ACC112 (cell line): ENCODE measurements at regions not wholly inside any gene's neighbourhood (a gene's known extent, or its start where the extent isn't known, plus 50 kb on each side); places are given as distances from the start of the nearest gene placed in this dataset.
A peak's percentile ranks its signal among the peaks of the same experiment; 100 is the strongest.

ENCODE experiments used
- H2AFZ ChIP-seq: fragments of 200-600 bp; sonication (generic); one replicate; pipeline ENCODE4 v1.6.0; 2017; ENCODE audit warnings: antibody characterized with exemption, low read length; ENCODE audit not compliant: unreplicated experiment
- H3K27ac ChIP-seq: fragments of 200-600 bp; sonication (generic); 2 replicates; pipeline ENCODE4 v1.5.1; 2014; ENCODE audit warnings: low read depth, mild to moderate bottlenecking, antibody characterized with exemption, low read length, moderate library complexity
- H3K27me3 ChIP-seq: fragments of 200-600 bp; sonication (generic); 2 replicates; pipeline ENCODE4 v1.6.1; 2014; ENCODE audit warnings: mild to moderate bottlenecking, antibody characterized with exemption, low read length, moderate library complexity, mixed read lengths; ENCODE audit not compliant: insufficient read depth
- H3K36me3 ChIP-seq: fragments of 200-600 bp; sonication (generic); 2 replicates; pipeline ENCODE4 v1.6.1; 2016; ENCODE audit warnings: mild to moderate bottlenecking, antibody characterized with exemption, low read length, moderate library complexity, mixed read lengths; ENCODE audit not compliant: insufficient read depth
- H3K4me1 ChIP-seq: fragments of 200-600 bp; sonication (generic); one replicate; pipeline ENCODE4 v1.6.1; 2016; ENCODE audit warnings: low read length, mixed read lengths; ENCODE audit not compliant: insufficient read depth, unreplicated experiment, control insufficient read depth
- H3K4me3 ChIP-seq: fragments of 200-600 bp; sonication (generic); 2 replicates; pipeline ENCODE4 v1.5.1; 2014; ENCODE audit warnings: mild to moderate bottlenecking, low read depth, low read length
- H3K79me2 ChIP-seq: fragments of 200-600 bp; sonication (generic); one replicate; pipeline ENCODE4 v1.6.0; 2016; ENCODE audit warnings: low read length; ENCODE audit not compliant: control insufficient read depth, unreplicated experiment, insufficient read depth

GRCh38 chr1:173411835-173412742 lies 65.0 kb upstream of the PRDX6 start:
- Histone ChIP-seq H3K27ac (no peak overlapping the region), H3K36me3 (no peaks in the 10 kb centered on the region), H3K4me1 (peaks cover 12% of the 10 kb centered on the region)

GRCh38 chr1:173413271-173413707 lies 63.8 kb upstream of the PRDX6 start:
- no peaks in the 10 kb centered on the region for H3K27me3 ChIP-seq
- H3K4me3 ChIP-seq: no peak overlapping the region
- no peak overlapping the region for H3K27ac ChIP-seq
- no peak overlapping the region for H2AFZ ChIP-seq
- peaks cover 12% of the 10 kb centered on the region for H3K4me1 ChIP-seq
- H3K79me2 ChIP-seq: no peaks in the 10 kb centered on the region
- no peaks in the 10 kb centered on the region for H3K36me3 ChIP-seq

More at GRCh38 chr1:173411835-173412742, 65.0 kb upstream of the PRDX6 start:
- H3K27me3 ChIP-seq: no peaks in the 10 kb centered on the region
- H3K4me3 ChIP-seq: no peak overlapping the region
- no peak overlapping the region for H2AFZ ChIP-seq
- H3K79me2 ChIP-seq: no peaks in the 10 kb centered on the region

DNA sequence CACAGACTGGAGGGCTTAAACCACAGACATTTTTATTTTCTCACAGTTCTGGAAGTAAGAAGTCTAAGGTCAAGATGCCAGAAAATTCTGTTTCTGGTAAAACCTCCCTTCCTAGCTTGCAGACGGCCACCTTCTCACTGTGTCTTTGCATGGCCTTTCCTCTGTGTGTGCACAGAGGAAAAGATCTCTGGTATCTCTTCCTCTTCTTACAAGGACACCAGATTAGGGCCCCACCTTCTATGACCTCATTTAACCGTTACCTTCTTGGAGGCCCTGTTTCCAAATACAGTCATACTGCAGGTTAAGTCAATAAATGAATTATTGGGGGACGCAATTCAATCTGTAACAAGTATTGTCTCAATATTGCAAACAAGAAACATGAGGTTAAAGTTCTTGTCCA lies 63.0 kb upstream of the PRDX6 start:
- Histone ChIP-seq H3K36me3 (no peaks in the 10 kb centered on the region), H3K27ac (no peak overlapping the region), H3K27me3 (no peaks in the 10 kb centered on the region), H3K79me2 (no peaks in the 10 kb centered on the region), H3K4me3 (no peak overlapping the region), H2AFZ (no peak overlapping the region), H3K4me1 (peaks cover 12% of the 10 kb centered on the region)

DNA sequence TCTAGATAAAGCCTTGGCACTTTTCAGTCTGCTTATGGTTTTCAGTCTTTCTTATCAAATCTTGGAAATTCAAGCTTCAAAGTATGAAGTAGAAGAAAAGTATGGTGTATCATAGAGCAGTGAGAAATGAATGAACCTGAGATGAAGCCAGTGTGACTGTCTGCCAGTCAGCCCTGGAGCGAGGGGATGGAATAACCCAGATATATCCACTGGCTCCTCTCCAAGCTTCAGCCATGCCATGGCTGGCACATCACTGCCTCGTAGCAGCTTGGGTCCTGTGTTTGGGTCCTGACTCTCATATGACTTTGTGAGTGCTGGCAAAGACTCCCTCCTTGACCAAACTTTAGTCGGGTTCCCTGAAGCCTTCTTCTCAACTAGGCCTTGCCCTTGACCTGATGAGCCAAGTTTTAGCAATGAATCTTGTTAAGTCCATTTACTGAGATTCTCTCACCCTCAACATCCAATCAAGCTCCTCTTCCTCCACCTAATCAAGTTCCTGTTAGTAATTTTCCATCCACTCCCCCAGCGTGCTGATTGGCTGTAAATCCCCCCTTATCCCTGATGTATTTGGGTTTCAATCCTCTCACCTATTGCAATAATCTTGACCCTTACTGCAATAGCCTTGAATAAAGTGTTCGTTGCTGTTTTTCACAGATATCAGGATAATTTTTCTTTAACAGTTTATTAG lies 62.5 kb upstream of the PRDX6 start:
- H3K27ac ChIP-seq: no peak overlapping the region
- peaks cover 11% of the 10 kb centered on the region for H3K4me1 ChIP-seq
- H3K36me3 ChIP-seq: no peaks in the 10 kb centered on the region
- no peaks in the 10 kb centered on the region for H3K79me2 ChIP-seq
- H2AFZ ChIP-seq: no peak overlapping the region
- H3K27me3 ChIP-seq: no peaks in the 10 kb centered on the region
- H3K4me3 ChIP-seq: no peak overlapping the region

GRCh38 chr1:173415490-173415889 lies 61.6 kb upstream of the PRDX6 start:
- no peak overlapping the region for H3K27ac ChIP-seq
- H3K27me3 ChIP-seq: no peaks in the 10 kb centered on the region
- H3K4me1 ChIP-seq: peaks cover 13% of the 10 kb centered on the region
- H2AFZ ChIP-seq: no peak overlapping the region
- no peaks in the 10 kb centered on the region for H3K36me3 ChIP-seq
- no peaks in the 10 kb centered on the region for H3K79me2 ChIP-seq
- H3K4me3 ChIP-seq: no peak overlapping the region

- Histone ChIP-seq H3K27me3 (no peaks in the 10 kb centered on the region), H3K4me3 (no peak overlapping the region), H3K36me3 (no peaks in the 10 kb centered on the region), H3K27ac (no peak overlapping the region), H3K4me1 (peaks cover 13% of the 10 kb centered on the region), H2AFZ (no peak overlapping the region), H3K79me2 (no peaks in the 10 kb centered on the region)
Measured at GRCh38 chr1:173415905-173416450, 61.2 kb upstream of the PRDX6 start.

- no peaks in the 10 kb centered on the region for H3K27me3 ChIP-seq
- no peak overlapping the region for H3K27ac ChIP-seq
- H3K79me2 ChIP-seq: no peaks in the 10 kb centered on the region
- no peak overlapping the region for H3K4me3 ChIP-seq
- no peak overlapping the region for H2AFZ ChIP-seq
- H3K36me3 ChIP-seq: no peaks in the 10 kb centered on the region
- peaks cover 8% of the 10 kb centered on the region for H3K4me1 ChIP-seq
Measured at GRCh38 chr1:173417563-173417962, 59.6 kb upstream of the PRDX6 start.

- no peak overlapping the region for H3K4me3 ChIP-seq
- peaks cover 8% of the 10 kb centered on the region for H3K4me1 ChIP-seq
- no peak overlapping the region for H3K27ac ChIP-seq
- no peaks in the 10 kb centered on the region for H3K79me2 ChIP-seq
- H3K36me3 ChIP-seq: no peaks in the 10 kb centered on the region
- H3K27me3 ChIP-seq: no peaks in the 10 kb centered on the region
- H2AFZ ChIP-seq: no peak overlapping the region
Measured at GRCh38 chr1:173418107-173418985, 58.8 kb upstream of the PRDX6 start.

GRCh38 chr1:173420330-173420806 lies 56.8 kb upstream of the PRDX6 start:
- Histone ChIP-seq H3K27ac (no peak overlapping the region), H3K36me3 (no peaks in the 10 kb centered on the region), H3K4me3 (no peak overlapping the region)

DNA sequence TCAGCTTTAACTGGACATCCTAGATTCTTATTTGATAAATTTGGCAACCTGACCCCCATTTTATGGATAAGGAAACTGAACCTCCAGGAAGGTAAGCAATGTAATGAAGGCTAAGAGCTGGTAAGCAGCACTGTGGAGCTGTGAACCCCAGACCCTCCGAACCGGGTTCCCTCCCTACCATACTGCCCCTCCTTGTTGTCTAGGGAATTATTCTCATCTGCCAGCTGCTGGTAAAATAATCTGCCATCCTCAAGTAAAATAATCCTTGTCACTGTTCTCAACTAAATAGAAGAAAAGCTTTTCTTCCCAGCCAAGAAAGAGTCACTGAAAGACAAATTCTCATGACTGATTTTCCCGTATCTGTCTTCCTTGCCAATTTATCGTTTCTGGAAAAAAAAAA lies 55.8 kb upstream of the PRDX6 start:
- H3K27me3 ChIP-seq: no peaks in the 10 kb centered on the region
- peaks cover 19% of the 10 kb centered on the region for H3K4me1 ChIP-seq
- H3K79me2 ChIP-seq: no peaks in the 10 kb centered on the region
- H3K27ac ChIP-seq: no peak overlapping the region
- no peak overlapping the region for H2AFZ ChIP-seq
- no peaks in the 10 kb centered on the region for H3K36me3 ChIP-seq
- H3K4me3 ChIP-seq: no peak overlapping the region

More at GRCh38 chr1:173420330-173420806, 56.8 kb upstream of the PRDX6 start:
- H3K4me1 ChIP-seq: peaks cover 16% of the 10 kb centered on the region
- no peaks in the 10 kb centered on the region for H3K79me2 ChIP-seq
- H2AFZ ChIP-seq: peak overlapping the region; percentile 92
- H3K27me3 ChIP-seq: no peaks in the 10 kb centered on the region
